ENCODE measurements at regions not wholly inside any gene's neighbourhood (a gene's known extent, or its start where the extent isn't known, plus 50 kb on each side); places are given as distances from the start of the nearest gene placed in this dataset.

GRCh38 chrX:144612076-144612475, 635.2 kb upstream of the SPANXN1 start:
- no peak for FAIRE-seq
- 72% methylated on average over 4 of the region's 4 CpGs; no CpG with 5 or more reads in 1 of the 2 experiments for WGBS, 2 experiments (ENCODE audit: extremely low coverage in 1 of 2, insufficient coverage in 1 of 2, insufficient read length in 1 of 2, insufficient replicate concordance in 2 of 2, low coverage in 1 of 2, low lambda C conversion rate in 2 of 2, missing lambda C conversion rate in 1 of 2)
- TF ChIP-seq RXRA (IDR thresholded peaks at IDR 0.05; ENCODE audit: insufficient read depth, low read depth, low read length), result no peak
- no peak for TF ChIP-seq POU5F1 (IDR thresholded peaks at IDR 0.05; ENCODE audit: low read depth, low read length)
- TF ChIP-seq KDM4A (IDR thresholded peaks at IDR 0.05; ENCODE audit: low read depth, low read length, severe bottlenecking), result no peak
- TF ChIP-seq RNF2 (IDR thresholded peaks at IDR 0.05; ENCODE audit: borderline replicate concordance, low read depth, low read length, missing control alignments, poor library complexity, severe bottlenecking), result no peak
- no peak for TF ChIP-seq GTF2F1 (IDR thresholded peaks at IDR 0.05; ENCODE audit: borderline replicate concordance, low read depth, low read length)
- no peak for TF ChIP-seq MAX (IDR thresholded peaks at IDR 0.05)
- TF ChIP-seq ZNF274 (IDR thresholded peaks at IDR 0.05; ENCODE audit: borderline replicate concordance, extremely low read depth, low read length), result no peak
- no peak for TF ChIP-seq BACH1 (IDR thresholded peaks at IDR 0.05; ENCODE audit: low read length)
- no peak for TF ChIP-seq POLR2AphosphoS5 (IDR thresholded peaks at IDR 0.05; ENCODE audit: low read depth, low read length)
- TF ChIP-seq SP2 (IDR thresholded peaks at IDR 0.05; ENCODE audit: low read length), result no peak
- no peak for TF ChIP-seq SP1 (IDR thresholded peaks at IDR 0.05; ENCODE audit: low read depth, low read length)
- TF ChIP-seq CREB1 (IDR thresholded peaks at IDR 0.05), result no peak
- no peak for TF ChIP-seq KDM5A (IDR thresholded peaks at IDR 0.05; ENCODE audit: low read length)
- no peak for TF ChIP-seq CBX8 (IDR thresholded peaks at IDR 0.05; ENCODE audit: borderline replicate concordance, low read depth, low read length)
- no peak for TF ChIP-seq TAF1 (IDR thresholded peaks at IDR 0.05; ENCODE audit: low read depth, low read length)
- no peak for TF ChIP-seq CEBPB (IDR thresholded peaks at IDR 0.05; ENCODE audit: low read depth, low read length)

More at GRCh38 chrX:144612076-144612475, 635.2 kb upstream of the SPANXN1 start:
- Histone ChIP-seq H2AK5ac (ENCODE audit: low read depth, low read length) (no peak overlapping the region), H3K4me3 (ENCODE audit: extremely low read depth in 1 of 4, insufficient read depth in 2 of 4, low read depth in 3 of 4, low read length in 4 of 4) (no peak overlapping the region), H3K36me3 (ENCODE audit: control insufficient read depth in 2 of 4, insufficient read depth in 4 of 4, low read length in 3 of 4) (no peaks in the 10 kb centered on the region), H3K9ac (replicated peaks in 1 of 4; ENCODE audit: extremely low read depth in 1 of 4, low read depth in 3 of 4, low read length in 3 of 4) (no peak overlapping the region), H3K4ac (replicated peaks; ENCODE audit: insufficient read length, low read depth, low read length) (no peak overlapping the region), H3K56ac (replicated peaks; ENCODE audit: insufficient read length, low read depth, low read length) (no peak overlapping the region), H2BK120ac (replicated peaks; ENCODE audit: low read depth, low read length) (no peak overlapping the region), H2BK5ac (ENCODE audit: low read depth, low read length) (no peak overlapping the region), H3K23me2 (ENCODE audit: low read depth, low read length) (no peaks in the 10 kb centered on the region), H2BK12ac (ENCODE audit: low read depth, low read length) (no peak overlapping the region), H4K91ac (replicated peaks; ENCODE audit: insufficient read length, low read length) (no peak overlapping the region), H3K4me2 (ENCODE audit: insufficient read depth in 1 of 2, low read depth in 2 of 2, low read length in 2 of 2) (no peak overlapping the region), H3K27me3 (replicated peaks in 1 of 4; ENCODE audit: control insufficient read depth in 3 of 4, extremely low read depth in 1 of 4, insufficient read depth in 3 of 4, low read length in 3 of 4) (no peaks in the 10 kb centered on the region), H4K20me1 (replicated peaks in 1 of 2; ENCODE audit: control insufficient read depth in 1 of 2, insufficient read depth in 2 of 2, low read length in 2 of 2) (no peaks in the 10 kb centered on the region), H3K27ac (ENCODE audit: low read depth, low read length) (no peak overlapping the region), H3K79me1 (ENCODE audit: low read depth, low read length) (no peaks in the 10 kb centered on the region), H4K8ac (ENCODE audit: extremely low read depth, insufficient read depth, low read length) (no peak overlapping the region), H3K18ac (ENCODE audit: extremely low read depth, low read length) (no peak overlapping the region), H4K5ac (ENCODE audit: insufficient read length, low read depth, low read length) (no peak overlapping the region), H3K23ac (ENCODE audit: insufficient read length) (no peak overlapping the region), H3K4me1 (replicated peaks in 1 of 4; ENCODE audit: control insufficient read depth in 3 of 4, insufficient read depth in 4 of 4, low read length in 3 of 4) (no peaks in the 10 kb centered on the region), H2BK20ac (ENCODE audit: low read length) (no peak overlapping the region), H3K79me2 (ENCODE audit: control insufficient read depth in 1 of 2, insufficient read depth in 2 of 2, low read length in 2 of 2) (no peaks in the 10 kb centered on the region), H3K9me3 (ENCODE audit: insufficient read depth in 2 of 2, low read depth in 1 of 2, low read length in 1 of 2) (no peaks in the 10 kb centered on the region), H2AFZ (ENCODE audit: low read length) (no peak overlapping the region), H3K14ac (ENCODE audit: insufficient read length) (no peak overlapping the region), H2BK15ac (ENCODE audit: low read length) (no peak overlapping the region)
- POLR2A ChIA-PET (ENCODE audit: partially characterized antibody), result no interaction called here
- CTCF ChIA-PET (ENCODE audit: partially characterized antibody), result no interaction called here
- no peak for DNase-seq (ENCODE audit: low read depth in 1 of 2, low spot score in 2 of 2)

Data from H1 (cell line).